ENCODE measurements at regions not wholly inside any gene's neighbourhood (a gene's known extent, or its start where the extent isn't known, plus 50 kb on each side); places are given as distances from the start of the nearest gene placed in this dataset.

DNA sequence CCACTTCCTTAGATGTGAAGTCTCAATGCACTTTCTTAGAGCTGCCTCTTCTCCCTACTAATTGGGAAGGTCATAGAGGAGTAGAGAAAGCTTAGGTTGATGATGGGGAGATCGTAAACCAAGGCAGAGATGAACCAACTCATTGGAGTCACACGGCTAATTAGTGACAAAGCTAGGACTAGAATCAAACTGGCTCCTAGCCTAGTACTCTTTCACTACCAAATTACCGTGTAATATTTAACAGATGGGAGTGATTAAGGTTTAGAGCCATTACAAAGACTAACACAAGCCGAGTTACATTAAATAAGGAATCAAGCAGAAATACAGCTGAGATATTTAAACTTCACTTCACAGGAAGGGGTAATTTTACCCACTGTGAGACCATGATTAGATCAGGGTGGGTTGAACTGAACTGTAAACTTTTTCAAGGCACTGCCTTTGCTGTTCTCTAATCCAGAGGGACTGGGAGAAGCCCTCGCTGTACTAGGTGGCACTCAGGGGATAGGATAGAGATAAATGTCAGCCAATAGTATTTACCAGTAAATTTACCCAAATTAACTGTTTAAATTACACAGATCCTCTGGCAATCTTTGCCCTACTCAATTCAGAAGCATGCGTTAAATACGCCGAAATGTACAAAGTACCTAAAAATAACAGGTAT, 166.4 kb upstream of the PIK3R1 start (continued):
- no peak for TF ChIP-seq BRCA1 (IDR thresholded peaks at IDR 0.05; ENCODE audit: low read depth, low read length)
- TF ChIP-seq, protein P1, sequence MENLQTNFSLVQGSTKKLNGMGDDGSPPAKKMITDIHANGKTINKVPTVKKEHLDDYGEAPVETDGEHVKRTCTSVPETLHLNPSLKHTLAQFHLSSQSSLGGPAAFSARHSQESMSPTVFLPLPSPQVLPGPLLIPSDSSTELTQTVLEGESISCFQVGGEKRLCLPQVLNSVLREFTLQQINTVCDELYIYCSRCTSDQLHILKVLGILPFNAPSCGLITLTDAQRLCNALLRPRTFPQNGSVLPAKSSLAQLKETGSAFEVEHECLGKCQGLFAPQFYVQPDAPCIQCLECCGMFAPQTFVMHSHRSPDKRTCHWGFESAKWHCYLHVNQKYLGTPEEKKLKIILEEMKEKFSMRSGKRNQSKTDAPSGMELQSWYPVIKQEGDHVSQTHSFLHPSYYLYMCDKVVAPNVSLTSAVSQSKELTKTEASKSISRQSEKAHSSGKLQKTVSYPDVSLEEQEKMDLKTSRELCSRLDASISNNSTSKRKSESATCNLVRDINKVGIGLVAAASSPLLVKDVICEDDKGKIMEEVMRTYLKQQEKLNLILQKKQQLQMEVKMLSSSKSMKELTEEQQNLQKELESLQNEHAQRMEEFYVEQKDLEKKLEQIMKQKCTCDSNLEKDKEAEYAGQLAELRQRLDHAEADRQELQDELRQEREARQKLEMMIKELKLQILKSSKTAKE (IDR thresholded peaks at IDR 0.05; ENCODE audit: low read depth, poor library complexity, severe bottlenecking) = no peak
- TF ChIP-seq, protein P2, sequence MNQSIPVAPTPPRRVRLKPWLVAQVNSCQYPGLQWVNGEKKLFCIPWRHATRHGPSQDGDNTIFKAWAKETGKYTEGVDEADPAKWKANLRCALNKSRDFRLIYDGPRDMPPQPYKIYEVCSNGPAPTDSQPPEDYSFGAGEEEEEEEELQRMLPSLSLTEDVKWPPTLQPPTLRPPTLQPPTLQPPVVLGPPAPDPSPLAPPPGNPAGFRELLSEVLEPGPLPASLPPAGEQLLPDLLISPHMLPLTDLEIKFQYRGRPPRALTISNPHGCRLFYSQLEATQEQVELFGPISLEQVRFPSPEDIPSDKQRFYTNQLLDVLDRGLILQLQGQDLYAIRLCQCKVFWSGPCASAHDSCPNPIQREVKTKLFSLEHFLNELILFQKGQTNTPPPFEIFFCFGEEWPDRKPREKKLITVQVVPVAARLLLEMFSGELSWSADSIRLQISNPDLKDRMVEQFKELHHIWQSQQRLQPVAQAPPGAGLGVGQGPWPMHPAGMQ (IDR thresholded peaks at IDR 0.05; ENCODE audit: borderline replicate concordance) = no peak
- TF ChIP-seq NBN (IDR thresholded peaks at IDR 0.05) = no peak

DNA sequence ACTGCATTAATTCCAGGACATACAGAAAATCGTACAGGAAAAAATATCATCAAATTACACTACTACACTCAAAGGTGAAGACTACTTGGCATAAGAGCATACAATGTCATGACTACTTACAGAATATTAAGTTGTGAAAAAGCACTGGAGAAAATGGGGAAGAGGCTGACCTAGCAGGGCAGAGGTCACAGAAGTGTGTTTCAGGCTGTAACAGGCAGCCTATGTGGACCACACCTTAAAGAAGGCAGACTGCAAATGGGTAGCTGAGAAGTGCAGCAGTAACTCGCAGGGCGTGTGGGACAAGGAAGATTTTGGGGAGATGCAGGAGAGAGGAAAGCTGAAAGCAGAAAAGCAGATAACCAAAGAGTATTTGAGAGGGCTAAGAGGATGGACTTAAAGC, 167.0 kb upstream of the PIK3R1 start:
- ChIA-PET CTCF (no interaction called here), SMC1A (ENCODE audit: uncharacterized antibody, unreplicated experiment) (no interaction called here), RAD21 (ENCODE audit: unreplicated experiment) (no interaction called here), POLR2A (no interaction called here)
- no peaks in the 10 kb centered on the region for H3K4me1 ChIP-seq (ENCODE audit: control insufficient read depth, insufficient read depth, low read length)
- no peak overlapping the region for H3K4me3 ChIP-seq
- H3K9me3 ChIP-seq (replicated peaks; ENCODE audit: control insufficient read depth, insufficient read depth, low read length) = no peaks in the 10 kb centered on the region; the same call in 2 of the 3 replicates
- ATAC-seq = no peak
- TF ChIP-seq BHLHE40 (IDR thresholded peaks at IDR 0.05; ENCODE audit: borderline replicate concordance in 1 of 2, low read depth in 2 of 2, low read length in 1 of 2) (no peak), SMARCA5 (IDR thresholded peaks at IDR 0.05) (no peak), LARP7 (IDR thresholded peaks at IDR 0.05) (no peak), EZH2 (IDR thresholded peaks at IDR 0.05; ENCODE audit: borderline replicate concordance, control insufficient read depth, low read depth, low read length) (no peak), PAX8 (IDR thresholded peaks at IDR 0.05) (no peak), SMAD5 (IDR thresholded peaks at IDR 0.05; ENCODE audit: low read depth) (no peak), POLR2AphosphoS2 (IDR thresholded peaks at IDR 0.05; ENCODE audit: low read depth, low read length) (no peak)
- TF ChIP-seq, protein P3, sequence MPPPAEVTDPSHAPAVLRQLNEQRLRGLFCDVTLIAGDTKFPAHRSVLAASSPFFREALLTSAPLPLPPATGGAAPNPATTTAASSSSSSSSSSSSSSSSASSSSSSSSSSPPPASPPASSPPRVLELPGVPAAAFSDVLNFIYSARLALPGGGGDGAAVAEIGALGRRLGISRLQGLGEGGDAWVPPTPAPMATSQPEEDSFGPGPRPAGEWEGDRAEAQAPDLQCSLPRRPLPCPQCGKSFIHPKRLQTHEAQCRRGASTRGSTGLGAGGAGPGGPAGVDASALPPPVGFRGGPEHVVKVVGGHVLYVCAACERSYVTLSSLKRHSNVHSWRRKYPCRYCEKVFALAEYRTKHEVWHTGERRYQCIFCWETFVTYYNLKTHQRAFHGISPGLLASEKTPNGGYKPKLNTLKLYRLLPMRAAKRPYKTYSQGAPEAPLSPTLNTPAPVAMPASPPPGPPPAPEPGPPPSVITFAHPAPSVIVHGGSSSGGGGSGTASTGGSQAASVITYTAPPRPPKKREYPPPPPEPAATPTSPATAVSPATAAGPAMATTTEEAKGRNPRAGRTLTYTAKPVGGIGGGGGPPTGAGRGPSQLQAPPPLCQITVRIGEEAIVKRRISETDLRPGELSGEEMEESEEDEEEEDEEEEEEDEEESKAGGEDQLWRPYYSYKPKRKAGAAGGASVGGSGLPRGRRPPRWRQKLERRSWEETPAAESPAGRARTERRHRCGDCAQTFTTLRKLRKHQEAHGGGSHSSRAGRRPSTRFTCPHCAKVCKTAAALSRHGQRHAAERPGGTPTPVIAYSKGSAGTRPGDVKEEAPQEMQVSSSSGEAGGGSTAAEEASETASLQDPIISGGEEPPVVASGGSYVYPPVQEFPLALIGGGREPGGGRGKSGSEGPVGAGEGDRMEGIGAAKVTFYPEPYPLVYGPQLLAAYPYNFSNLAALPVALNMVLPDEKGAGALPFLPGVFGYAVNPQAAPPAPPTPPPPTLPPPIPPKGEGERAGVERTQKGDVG (CRISPR knock-in tag; IDR thresholded peaks at IDR 0.05) = no peak
- TF ChIP-seq, protein P4, sequence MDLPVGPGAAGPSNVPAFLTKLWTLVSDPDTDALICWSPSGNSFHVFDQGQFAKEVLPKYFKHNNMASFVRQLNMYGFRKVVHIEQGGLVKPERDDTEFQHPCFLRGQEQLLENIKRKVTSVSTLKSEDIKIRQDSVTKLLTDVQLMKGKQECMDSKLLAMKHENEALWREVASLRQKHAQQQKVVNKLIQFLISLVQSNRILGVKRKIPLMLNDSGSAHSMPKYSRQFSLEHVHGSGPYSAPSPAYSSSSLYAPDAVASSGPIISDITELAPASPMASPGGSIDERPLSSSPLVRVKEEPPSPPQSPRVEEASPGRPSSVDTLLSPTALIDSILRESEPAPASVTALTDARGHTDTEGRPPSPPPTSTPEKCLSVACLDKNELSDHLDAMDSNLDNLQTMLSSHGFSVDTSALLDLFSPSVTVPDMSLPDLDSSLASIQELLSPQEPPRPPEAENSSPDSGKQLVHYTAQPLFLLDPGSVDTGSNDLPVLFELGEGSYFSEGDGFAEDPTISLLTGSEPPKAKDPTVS (IDR thresholded peaks at IDR 0.05; ENCODE audit: low read depth, low read length) = no peak
- no peak overlapping the region for H3K4me2 ChIP-seq (ENCODE audit: control insufficient read depth, insufficient read depth)
- WGBS (ENCODE audit: insufficient coverage, insufficient replicate concordance, low lambda C conversion rate, missing lambda C conversion rate) = 61% methylated on average over 3 of the region's 3 CpGs
- BruUV-seq (replicated peaks) = no TSS peak
- H3K9ac ChIP-seq (ENCODE audit: control insufficient read depth, insufficient read depth, low read length) = no peak overlapping the region
- intact Hi-C loops (cut with micrococcal nuclease; ENCODE audit: unreplicated experiment) = no loop called here
- no peak overlapping the region for H3K27ac ChIP-seq (ENCODE audit: control insufficient read depth, insufficient read depth)
- H3K79me2 ChIP-seq (ENCODE audit: control insufficient read depth, insufficient read depth, low read length) = no peaks in the 10 kb centered on the region
- H3K27me3 ChIP-seq (replicated peaks in 1 of 2; ENCODE audit: control insufficient read depth in 2 of 2, insufficient read depth in 2 of 2, low read length in 1 of 2) = no peaks in the 10 kb centered on the region
- no peak overlapping the region for H2AFZ ChIP-seq (ENCODE audit: control insufficient read depth, low read depth, low read length)
- no peak for DNase-seq (ENCODE audit: low read depth, low spot score)
- no peaks in the 10 kb centered on the region for H4K20me1 ChIP-seq (ENCODE audit: control insufficient read depth, insufficient read depth)
- H3K36me3 ChIP-seq (ENCODE audit: control insufficient read depth in 2 of 2, insufficient read depth in 2 of 2, low read length in 1 of 2) = no peaks in the 10 kb centered on the region
- no peak for FAIRE-seq
- in situ Hi-C loops (cut with MboI) = no loop called here
